AG20443 (cell line): ENCODE measurements at regions not wholly inside any gene's neighbourhood (a gene's known extent, or its start where the extent isn't known, plus 50 kb on each side); places are given as distances from the start of the nearest gene placed in this dataset.
"Not testable (repeated sequence)": the region's sequence is repeated elsewhere in the genome, so short reads cannot be mapped to it uniquely, and the experiment has no call there.

Experiments used
- DNase-seq: peaks from one replicate; pipeline ENCODE4 v3.0.0; 2012; ENCODE audit warnings: low spot score, mixed read lengths

GRCh38 chr10:130967161-130967560 is 344.4 kb downstream of the TCERG1L start:
- no peak for DNase-seq

GRCh38 chr10:130967784-130968183 is 343.7 kb downstream of the TCERG1L start:
- no peak for DNase-seq

GRCh38 chr10:130968511-130968910 is 343.0 kb downstream of the TCERG1L start:
- DNase-seq = no peak

- DNase-seq = no peak
These were observed 342.6 kb downstream of the TCERG1L start for GRCh38 chr10:130968964-130969363.

GRCh38 chr10:130969700-130970099 is 341.8 kb downstream of the TCERG1L start:
- no peak for DNase-seq

GRCh38 chr10:130970341-130971122 is 341.0 kb downstream of the TCERG1L start:
- DNase-seq = no peak

- no peak for DNase-seq
These were observed 340.4 kb downstream of the TCERG1L start for GRCh38 chr10:130971123-130971435.

- no peak for DNase-seq
These were observed 338.2 kb downstream of the TCERG1L start for GRCh38 chr10:130973127-130973839.

- no peak for DNase-seq
These were observed 337.4 kb downstream of the TCERG1L start for GRCh38 chr10:130974166-130974565.

GRCh38 chr10:130975351-130975750 is 336.2 kb downstream of the TCERG1L start:
- not testable (repeated sequence) for DNase-seq

GRCh38 chr10:130982802-130983201 is 328.7 kb downstream of the TCERG1L start:
- DNase-seq = no peak

GRCh38 chr10:130983749-130984148 is 327.8 kb downstream of the TCERG1L start:
- no peak for DNase-seq

GRCh38 chr10:130984686-130985085 is 326.8 kb downstream of the TCERG1L start:
- DNase-seq = no peak

- no peak for DNase-seq
These were observed 326.3 kb downstream of the TCERG1L start for GRCh38 chr10:130985158-130985753.

- DNase-seq = no peak
These were observed 324.7 kb downstream of the TCERG1L start for GRCh38 chr10:130986846-130987245.

- no peak for DNase-seq
These were observed 324.1 kb downstream of the TCERG1L start for GRCh38 chr10:130987401-130987800.

- no peak for DNase-seq
These were observed 321.8 kb downstream of the TCERG1L start for GRCh38 chr10:130989670-130990232.

GRCh38 chr10:130990486-130990885 is 321.0 kb downstream of the TCERG1L start:
- DNase-seq = no peak

GRCh38 chr10:130992802-130993523 is 318.6 kb downstream of the TCERG1L start:
- DNase-seq = no peak

GRCh38 chr10:130993612-130994011 is 317.9 kb downstream of the TCERG1L start:
- DNase-seq = no peak

- no peak for DNase-seq
These were observed 317.3 kb downstream of the TCERG1L start for GRCh38 chr10:130994191-130994590.

GRCh38 chr10:130994845-130995244 is 316.7 kb downstream of the TCERG1L start:
- DNase-seq = no peak
